CMK (cell line): ENCODE measurements at regions not wholly inside any gene's neighbourhood (a gene's known extent, or its start where the extent isn't known, plus 50 kb on each side); places are given as distances from the start of the nearest gene placed in this dataset.

ENCODE experiments used
- DNase-seq: peaks from one replicate; pipeline ENCODE4 v3.0.0-alpha.2; 2010; ENCODE audit warnings: low read depth

GRCh38 chr9:103625161-103625804, 468.8 kb upstream of the SMC2 start:
- DNase-seq: no peak

DNA sequence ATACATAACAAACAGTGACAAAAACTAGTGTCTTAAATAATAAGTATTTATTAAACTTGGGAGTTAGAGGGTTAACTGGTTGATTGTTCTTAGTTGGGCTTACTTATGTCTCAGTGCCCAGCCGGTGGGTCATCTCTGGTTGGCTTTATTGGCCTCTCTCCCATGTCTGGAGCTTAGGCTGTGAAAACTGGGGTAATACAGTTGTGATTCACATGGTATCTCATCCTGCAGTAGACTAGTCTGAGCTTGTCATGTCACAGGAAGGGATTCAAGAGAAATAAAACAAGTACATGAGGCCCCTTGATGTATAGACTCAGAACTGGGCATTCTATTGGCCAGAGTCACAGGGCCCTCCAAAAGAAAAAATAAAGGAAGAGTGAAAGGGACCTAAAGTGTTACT, 466.4 kb upstream of the SMC2 start:
- DNase-seq: no peak

DNA sequence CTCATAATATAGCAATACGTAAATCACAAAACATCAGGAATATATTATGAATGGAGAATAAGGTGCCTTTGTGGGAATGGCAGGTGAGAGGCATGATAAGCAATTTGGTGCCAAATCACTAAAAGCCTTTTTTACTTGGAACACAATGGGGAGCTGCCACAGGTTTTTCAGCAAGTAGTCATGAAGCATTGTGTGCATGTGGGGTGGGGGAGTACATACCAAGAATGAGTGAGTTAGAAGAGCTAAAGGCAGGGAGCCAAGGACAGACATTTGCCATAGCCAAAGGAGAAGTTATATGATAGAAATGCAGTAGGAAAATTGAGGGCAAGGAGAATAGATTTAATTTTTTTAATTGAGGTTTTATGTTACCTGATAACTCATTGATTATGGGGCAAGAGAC, 445.0 kb upstream of the SMC2 start:
- DNase-seq: no peak

- no peak for DNase-seq
Observed at GRCh38 chr9:103658156-103658555, 436.0 kb upstream of the SMC2 start.

- no peak for DNase-seq
Observed at GRCh38 chr9:103660830-103661229, 433.3 kb upstream of the SMC2 start.

- DNase-seq: no peak
Observed at GRCh38 chr9:103661663-103662062, 432.4 kb upstream of the SMC2 start.

GRCh38 chr9:103669296-103669695, 424.8 kb upstream of the SMC2 start:
- DNase-seq: no peak

DNA sequence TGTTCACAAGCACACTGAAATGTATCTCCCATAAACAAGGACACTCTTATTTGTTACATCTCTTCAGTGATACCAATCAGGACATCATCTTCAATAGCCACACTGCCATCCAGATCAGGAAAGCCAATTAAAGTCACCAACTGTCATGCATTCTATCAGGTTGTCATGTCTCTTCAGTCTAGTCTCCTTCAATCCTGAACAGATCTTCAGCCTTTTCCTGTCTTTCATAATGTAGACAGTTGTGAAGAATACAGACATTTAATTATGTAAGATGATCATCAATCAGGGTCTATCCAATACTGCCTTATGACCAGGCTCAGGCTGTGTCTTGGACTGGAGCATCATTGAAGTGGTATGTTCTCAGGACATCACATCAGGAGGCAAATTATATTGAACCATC, 419.8 kb upstream of the SMC2 start:
- DNase-seq: no peak

- no peak for DNase-seq
Observed at GRCh38 chr9:103680581-103680980, 413.5 kb upstream of the SMC2 start.

- DNase-seq: no peak
Observed at GRCh38 chr9:103681435-103681834, 412.7 kb upstream of the SMC2 start.

DNA sequence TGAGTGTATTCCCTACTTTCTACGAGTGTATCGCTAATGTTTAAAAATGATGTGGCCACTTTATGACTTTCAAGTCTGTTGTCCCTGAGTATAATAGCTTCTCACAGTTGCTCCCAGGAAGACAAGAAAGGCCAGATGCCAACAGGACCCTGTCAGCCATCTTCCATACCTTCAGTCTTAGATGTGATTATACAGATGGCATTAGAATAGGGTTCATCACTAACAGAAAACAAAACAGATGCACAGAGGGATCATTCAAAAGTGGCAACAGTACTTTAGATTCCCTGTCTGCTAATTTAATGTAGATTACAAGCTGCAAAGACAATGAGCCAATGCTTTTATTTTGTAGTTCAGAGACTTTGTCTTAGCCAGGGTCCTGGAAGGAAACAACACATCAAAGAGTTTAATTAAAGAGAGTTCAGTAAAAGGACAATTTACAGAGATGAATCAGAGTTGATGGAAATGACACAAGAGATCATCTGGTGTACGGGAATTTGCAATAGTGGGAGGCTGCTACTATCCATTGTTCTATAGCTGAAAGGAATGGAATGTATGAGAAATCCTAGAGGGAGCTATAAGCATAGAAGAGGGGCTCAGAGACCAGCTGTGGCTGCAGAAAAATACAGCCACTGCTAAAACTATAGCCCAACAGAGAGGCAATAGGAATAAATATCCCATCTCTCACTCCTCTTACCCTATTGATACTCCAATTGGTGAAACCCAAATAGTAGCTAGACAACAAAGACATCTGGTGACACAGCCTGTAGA, 393.7 kb upstream of the SMC2 start:
- no peak for DNase-seq

GRCh38 chr9:103702572-103702971, 391.5 kb upstream of the SMC2 start:
- no peak for DNase-seq

GRCh38 chr9:103707181-103707580, 386.9 kb upstream of the SMC2 start:
- DNase-seq: no peak

- DNase-seq: no peak
Observed at GRCh38 chr9:103709366-103709765, 384.7 kb upstream of the SMC2 start.

DNA sequence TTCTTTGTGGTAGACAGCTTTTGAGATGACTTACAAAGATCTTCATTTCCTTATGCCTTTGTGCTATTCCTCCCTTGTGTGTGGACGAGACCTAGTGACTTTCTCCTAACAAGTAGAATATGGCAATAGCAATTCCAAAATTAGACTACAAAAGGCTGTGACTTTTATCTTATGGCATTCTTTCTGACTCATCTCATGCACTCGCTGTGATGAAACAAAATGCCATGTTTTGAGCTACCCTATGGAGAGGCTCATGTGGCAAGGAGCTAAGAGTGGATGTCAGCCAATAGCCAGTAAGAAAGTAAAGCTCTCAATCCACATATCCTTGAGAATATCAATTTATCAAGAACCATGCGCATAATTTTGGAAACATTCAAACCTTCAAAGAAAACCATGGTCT, 380.5 kb upstream of the SMC2 start:
- DNase-seq: no peak

DNA sequence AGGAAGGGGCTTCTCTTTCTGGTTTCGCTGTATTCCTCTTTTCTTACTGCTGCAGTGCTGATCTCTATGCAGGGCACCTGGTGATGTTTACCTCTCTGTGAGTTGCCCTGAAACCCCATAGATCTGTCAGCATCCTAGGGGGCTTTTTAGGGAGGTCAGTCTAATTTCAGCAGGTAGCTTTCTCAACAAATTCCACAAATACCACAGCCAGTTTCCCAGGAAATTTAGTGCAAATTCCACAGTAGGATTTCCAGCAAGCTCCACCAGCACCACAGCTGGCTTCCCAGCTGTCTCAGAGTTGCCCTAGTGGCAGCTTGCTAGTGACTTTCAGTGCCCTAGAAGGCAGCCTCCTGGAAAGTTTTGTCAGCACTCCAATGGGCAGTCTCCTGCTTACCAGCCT, 379.1 kb upstream of the SMC2 start:
- DNase-seq: no peak

DNA sequence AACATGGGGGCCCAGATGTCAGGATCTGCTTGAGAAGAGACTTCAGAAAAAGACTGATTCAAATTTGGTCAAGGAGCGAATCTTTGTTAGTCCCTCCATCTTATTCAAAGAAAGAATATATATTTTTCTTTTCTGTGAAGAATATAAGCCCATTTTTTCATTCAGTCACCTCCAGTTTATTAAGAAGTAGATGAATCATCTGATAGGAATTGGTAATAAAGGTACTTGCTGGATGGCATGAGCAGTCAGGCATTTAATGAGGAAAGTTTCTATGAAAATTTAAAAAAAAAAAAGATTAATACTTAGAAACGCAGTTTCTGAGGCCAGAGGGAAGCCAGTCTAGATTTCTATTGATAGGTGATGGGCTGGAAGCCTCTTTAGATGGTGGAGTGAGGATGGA, 373.1 kb upstream of the SMC2 start:
- DNase-seq: no peak

DNA sequence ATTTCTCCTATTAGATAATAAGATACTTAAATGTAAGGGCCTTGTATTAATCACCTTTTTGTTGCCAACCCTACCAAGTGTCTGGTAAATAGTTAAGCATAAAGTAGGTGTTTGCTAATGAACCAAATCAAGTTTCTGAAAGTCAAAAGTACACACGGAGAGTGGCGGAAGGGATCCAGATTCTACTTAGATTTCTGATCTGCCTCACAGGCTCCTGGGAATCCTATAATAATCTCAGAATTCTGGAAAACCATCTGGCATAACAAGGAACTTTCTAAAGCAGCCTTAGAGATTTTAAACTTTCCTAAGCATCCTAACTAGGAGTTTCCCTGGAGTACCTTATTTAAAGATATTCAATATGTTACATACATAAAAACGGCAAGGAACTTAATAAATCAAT, 363.2 kb upstream of the SMC2 start:
- no peak for DNase-seq

GRCh38 chr9:103731541-103731940, 362.6 kb upstream of the SMC2 start:
- DNase-seq: no peak

GRCh38 chr9:103734471-103734870, 359.6 kb upstream of the SMC2 start:
- DNase-seq: no peak

GRCh38 chr9:103755441-103755840, 338.7 kb upstream of the SMC2 start:
- no peak for DNase-seq

- DNase-seq: no peak
Observed at GRCh38 chr9:103755986-103756385, 338.1 kb upstream of the SMC2 start.

- DNase-seq: no peak
Observed at GRCh38 chr9:103757062-103757461, 337.0 kb upstream of the SMC2 start.

- DNase-seq: no peak
Observed at GRCh38 chr9:103761466-103761865, 332.6 kb upstream of the SMC2 start.
